ENCODE measurements at regions not wholly inside any gene's neighbourhood (a gene's known extent, or its start where the extent isn't known, plus 50 kb on each side); places are given as distances from the start of the nearest gene placed in this dataset.
A peak's percentile ranks its signal among the peaks of the same experiment; 100 is the strongest.

DNA sequence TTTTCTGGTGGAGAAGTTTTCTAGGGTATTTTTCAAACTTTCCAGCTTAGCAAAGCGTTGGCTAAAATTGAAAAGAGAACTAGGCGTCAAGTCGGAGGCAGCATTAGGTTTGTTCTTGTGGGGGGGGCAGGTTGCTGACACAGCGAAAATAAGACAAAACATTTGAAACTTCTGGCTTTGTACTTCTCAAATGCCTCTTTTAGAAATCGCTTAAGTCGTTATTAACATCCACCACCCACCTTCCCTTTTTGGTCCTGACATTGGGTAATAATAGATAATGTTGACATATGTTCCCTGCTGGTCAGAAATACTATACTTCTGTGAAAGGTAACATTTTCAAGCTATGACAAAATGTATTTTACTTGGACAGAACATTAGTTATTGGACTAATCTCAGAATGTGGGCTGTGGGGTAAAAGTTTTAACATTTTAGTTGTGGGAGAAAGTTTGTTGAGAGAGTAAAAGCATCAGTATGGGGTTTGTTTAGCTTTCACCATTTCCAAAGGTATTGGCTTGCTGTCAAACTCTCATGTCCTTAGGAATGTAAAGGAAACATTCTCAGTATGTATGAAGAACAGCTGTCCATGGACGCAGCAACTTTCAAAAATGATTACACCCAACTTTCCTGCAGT is 88.1 kb upstream of the ZEB2 start:
- no peak for DNase-seq

DNA sequence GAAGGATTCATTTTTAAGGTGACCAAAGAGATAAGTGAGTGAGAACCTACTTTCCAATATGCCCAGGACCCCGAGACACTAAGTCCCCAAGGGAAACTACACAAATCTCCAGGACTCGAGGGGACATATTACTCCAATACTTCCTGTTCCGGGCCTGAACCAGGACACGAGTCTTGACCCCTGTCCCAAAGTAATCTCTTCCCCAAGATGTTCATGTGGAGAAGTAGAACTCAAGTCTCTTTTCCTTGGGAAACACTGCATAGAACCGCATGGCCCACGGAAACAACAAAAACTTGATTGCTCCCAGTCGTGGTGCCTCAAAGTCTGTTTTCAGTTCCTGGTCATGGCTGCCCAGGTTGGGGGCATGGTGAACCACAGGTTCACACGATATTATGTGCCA is 87.2 kb upstream of the ZEB2 start:
- no peak for DNase-seq

DNA sequence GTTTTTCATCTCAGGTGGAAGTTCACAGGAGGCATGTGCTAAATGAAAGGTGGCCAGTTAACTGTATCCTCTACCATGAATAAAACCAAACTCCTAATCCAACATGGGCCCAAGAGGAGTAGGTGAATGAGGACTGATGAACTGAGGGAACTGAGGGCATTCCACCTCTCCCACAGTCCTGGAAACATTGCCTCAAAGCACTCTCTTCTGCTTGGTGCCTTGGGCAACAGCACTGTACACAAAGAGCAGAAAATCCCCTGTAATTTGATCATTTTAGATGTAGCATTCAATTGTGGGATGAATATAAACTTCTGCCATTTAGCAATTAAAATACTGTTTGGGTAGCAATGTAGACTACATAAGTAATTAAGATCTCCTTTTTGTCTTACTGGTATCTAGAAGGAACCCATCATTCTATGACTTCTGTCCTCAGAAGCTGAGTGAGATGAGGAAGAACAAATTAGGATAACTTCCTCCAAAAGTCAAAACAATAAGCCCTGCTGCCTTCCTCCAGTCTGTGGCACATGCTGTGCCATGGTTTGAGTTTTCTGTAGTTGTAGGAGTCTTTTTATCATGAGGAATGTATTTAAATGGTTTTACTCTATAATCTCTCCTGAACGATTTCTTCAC is 86.7 kb upstream of the ZEB2 start:
- DNase-seq, result no peak

DNA sequence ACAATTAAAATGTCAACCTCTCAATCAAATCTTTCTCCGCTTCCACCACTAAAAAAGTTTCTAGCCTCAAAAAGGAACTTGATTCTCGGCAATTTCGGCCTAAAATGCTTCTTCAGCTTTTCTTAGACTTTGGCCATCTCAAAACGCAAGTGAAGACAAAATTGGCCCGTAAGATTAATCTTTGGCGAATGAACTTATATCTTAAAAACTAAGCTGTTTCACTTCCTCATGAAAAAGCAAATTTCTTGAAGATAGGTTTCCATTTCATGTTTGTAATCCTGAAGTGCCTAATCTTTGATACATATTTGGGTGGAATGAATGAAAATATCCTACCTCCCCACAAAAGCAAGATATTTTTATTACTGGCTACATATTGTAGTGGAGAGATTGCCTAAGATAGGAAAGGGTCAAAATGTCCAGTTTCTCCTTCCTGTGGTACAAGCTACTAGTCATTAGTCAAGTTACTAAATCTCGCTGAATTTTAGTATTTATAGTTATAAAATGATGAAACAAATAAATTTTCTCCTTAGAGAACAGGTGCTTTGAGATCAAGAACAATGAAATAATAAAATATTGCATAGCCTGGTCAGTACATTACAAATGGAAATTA is 85.4 kb upstream of the ZEB2 start:
- DNase-seq, result no peak

DNA sequence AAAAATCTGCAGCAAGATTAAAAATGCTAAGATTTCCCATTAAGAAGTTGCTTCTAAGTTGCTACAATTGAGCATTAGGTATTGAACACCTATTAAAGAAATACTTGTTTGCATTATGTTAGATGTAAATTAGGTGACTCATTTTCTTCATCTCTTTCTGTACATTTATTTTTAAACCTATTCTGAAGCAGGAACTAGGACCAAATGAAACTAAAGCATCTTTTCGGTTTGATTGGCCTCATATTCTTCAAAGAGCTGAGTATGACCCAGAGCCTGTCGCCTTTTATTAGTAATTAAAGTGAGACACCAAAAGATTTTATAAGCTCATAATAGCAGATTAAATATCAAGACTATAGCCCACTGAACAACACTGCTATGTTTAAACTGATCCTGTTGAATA is 83.4 kb upstream of the ZEB2 start:
- no peak for DNase-seq

DNA sequence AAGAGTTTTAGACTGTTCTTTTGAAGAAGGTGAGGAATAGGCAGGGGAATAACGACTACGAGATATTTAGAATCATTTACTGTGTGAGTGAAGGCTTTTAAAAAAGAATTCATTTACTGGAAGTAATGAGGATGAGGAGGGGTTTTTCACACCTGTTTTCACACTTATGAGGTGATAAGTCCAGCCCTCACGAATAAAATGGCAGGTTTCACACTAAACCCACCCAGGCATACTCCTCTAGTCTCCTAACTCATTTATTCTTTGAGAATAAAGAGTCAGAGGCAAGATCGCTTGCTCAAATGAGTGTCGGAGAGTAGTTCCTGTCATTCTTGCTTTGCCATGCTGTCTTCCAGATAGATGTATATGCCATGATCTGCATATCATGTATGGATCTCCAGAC is 79.0 kb upstream of the ZEB2 start:
- no peak for DNase-seq

DNA sequence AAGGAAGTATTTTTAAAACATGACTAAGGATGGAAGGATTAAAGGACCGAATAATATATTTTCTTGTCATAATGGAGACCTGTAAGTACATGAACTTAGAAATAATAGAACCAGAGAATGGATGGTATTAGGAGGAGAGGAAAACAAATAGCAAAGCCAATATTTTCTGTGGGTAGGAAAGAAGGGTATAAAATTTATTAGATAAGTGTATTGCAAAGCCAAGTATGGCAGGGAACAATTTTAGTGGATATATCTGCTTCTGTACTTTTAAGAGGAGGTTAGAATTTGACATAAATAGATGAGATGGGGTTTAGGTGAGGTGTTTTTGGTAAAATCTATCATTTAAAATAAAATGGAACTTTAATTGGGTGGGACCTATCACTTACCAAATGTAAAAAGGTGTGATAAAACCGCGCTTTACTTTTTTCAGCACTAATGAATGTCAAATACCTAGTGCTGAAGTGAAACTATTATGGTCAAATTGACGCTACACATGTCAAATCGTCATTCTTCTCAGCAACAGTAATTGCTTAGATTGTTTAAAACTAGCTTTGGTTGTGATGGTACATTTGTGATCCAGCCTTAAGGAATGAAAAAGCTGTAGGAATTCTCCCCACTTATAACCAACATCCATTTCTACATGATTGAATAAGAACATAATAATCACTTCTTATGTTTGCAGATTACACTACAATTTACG is 78.1 kb upstream of the ZEB2 start:
- no peak for DNase-seq

DNA sequence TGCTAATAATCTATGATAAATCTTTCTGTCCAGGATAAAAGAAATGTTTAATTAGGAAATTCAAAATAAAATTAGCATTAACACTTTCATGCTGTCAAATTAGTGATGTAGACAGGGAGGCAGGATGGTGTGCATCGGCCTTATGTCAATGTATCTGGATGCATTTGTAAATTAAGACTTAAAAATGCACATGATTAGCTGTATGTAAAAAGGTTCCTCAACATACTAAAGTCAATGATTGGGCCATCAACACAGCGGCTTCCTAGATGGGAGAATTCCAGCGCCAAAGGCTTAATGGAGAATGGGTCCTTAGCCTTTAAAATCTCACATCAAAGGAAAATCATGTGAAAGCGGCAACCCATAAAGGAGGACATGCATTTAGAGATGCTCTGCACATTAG is 77.5 kb upstream of the ZEB2 start:
- DNase-seq, result no peak

DNA sequence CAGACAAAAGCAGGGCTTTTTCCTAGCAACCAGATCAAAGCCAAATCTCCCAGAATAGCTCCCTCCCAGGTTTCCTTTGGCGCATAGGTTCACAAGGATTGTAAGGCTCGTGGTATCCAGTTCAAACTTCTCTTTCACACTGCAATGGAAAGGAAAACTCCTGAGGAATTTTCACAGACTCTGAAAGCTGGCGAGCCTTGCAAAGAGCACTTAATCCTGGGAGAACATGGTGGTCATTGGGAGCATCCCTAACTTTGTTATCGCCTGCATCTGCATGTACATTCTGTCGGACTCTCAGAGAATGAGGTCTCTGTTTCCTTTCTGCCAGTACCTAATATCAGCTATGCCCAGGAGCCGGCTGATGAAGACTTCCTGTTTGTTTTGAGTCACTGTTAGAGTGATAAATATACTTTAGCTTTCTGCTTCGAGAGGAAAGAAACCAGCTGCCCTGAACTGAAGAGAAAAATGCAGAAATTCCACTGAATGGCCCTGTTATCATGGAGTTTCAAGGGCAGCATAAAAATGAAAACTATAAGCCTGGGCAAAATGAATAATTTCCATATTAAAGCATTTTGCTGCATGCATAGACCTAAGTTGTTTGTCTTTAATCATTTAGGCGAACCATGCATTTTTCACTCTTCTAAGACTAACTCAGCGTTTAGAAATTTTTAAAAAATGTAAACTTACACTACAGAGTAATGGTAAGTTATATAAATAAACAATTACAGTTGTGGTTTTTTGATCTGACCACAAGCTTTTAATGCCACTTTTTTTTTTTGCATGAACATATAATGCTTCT is 76.4 kb upstream of the ZEB2 start:
- peak in 1 of 3 experiments; percentile 23 for DNase-seq

DNA sequence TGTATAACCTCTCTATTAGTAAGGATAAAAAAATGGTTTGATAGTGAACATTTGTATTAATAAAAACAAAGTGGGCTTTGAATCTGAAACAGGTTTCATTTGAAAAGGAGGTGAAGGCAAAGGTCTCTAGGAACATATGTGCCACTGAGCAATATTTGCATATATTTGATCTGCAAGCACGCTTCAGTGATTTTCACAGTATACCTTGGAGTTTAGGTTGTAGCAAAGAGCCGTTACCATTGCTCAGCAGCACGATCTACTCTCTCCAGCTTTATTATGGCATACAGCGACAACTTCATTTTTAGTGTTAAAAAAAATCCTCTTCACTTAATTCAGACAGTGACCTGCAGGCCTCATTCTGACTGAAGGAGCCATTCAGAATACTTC is 75.8 kb upstream of the ZEB2 start:
- no peak for DNase-seq

DNA sequence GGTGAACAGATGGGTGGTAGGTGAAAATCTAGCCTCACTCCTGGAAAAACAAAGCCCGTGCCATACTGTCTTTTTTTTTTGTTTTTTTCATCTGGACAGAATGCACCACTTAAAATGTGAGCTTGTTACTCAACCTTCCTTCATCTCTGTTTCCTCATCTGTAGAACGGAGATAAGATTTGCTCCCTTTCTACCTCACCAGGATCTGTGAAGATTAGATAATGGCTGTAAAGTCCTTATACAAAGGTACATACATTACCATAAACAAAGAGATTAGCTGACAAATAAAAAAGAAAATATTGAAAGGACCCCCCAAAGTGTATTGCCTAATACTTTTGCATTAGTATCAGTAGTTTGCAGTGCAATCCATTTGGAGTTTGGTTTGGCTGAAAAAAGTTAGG is 75.4 kb upstream of the ZEB2 start:
- no peak for DNase-seq

DNA sequence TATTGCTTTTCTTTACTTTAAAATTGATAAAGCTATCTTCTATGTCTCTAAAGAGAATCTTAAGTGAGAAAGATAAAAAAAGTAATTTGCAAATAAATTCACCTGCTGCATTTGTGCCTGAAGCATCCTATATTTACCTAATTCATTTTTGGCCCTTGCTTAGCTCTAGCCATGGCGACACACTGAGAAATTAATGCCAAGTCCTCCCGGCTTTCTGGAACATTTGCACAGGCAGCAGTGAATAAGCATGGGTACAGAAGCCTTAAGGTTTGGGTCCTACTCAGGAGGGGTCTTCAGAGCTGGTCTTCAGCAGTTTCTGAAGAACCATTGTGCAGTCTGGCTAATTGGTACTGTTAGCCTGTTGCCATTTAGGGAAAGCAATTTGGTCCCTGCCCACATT is 73.9 kb upstream of the ZEB2 start:
- DNase-seq, result peak in 1 of 3 experiments; percentile 6

DNA sequence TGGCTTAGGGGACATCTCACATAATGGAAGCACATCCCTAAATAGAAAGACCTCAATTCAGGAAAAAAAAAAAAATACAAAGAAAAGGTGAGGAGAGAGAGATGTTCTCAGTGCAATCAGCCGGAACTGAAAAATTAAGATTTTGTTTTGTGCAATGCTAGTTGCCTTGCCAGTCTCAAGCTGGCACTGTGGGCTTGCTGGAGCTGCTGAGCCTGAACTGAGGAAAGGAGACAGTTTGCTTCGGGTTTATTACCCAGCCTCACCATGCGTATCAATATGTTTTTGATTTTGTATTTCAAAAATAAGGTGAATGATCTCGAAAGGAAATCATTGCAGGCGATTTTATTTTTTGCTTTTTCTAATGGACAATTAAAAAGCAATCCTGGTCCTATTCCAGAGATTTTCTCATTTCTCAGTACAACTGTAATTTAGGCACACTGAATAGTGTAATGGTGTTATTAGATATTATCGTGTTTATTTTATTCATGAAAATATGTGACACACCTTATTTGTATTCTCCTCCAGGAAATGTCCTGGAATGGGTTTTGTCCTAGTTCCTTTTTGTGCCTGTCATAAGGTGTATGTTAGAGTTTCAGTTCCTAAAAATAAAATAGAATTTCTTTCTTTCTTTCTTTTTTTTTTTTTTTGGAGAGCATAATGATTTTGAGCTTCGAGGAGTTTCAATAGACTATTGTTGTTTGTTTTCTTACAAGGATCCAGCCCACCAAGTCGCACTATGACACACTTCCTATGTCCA is 72.8 kb upstream of the ZEB2 start:
- no peak for DNase-seq

DNA sequence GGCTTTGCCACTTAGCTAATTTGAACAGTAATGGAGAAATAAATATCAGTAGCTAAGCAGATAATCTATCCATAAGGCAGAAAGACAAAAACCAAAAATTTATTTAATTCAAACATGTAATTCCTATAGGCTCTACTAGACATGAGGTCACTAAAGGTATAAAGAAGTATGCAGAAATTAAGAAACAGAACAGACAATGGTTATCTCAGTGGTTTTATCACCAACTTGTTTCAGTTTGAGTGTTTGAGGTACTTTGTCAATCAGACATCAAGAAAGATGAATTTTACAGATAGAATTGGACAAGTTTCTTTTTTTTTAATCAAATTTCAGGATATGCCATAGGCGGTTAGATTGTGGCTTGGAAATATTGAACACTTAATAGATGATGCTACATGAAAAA is 67.4 kb upstream of the ZEB2 start:
- DNase-seq, result no peak

DNA sequence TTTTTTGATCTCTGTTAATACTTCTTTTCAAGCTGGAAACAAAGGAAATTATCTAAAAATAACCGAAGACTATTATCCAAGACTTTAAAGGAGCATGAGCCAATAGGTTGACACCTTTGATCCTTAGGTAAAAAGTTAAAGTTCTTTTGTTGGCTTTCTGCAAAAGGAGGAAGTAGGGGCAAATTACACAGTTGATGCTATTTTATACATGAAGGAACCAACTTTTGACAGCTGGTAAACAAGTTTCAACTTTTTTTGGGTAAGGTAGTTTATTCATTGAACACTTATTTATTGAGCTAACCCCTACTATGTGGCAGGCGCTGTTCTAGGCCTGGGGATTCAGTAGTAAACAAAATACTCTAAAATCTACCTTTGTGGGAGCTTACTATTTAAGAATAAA is 66.6 kb upstream of the ZEB2 start:
- DNase-seq, result no peak

DNA sequence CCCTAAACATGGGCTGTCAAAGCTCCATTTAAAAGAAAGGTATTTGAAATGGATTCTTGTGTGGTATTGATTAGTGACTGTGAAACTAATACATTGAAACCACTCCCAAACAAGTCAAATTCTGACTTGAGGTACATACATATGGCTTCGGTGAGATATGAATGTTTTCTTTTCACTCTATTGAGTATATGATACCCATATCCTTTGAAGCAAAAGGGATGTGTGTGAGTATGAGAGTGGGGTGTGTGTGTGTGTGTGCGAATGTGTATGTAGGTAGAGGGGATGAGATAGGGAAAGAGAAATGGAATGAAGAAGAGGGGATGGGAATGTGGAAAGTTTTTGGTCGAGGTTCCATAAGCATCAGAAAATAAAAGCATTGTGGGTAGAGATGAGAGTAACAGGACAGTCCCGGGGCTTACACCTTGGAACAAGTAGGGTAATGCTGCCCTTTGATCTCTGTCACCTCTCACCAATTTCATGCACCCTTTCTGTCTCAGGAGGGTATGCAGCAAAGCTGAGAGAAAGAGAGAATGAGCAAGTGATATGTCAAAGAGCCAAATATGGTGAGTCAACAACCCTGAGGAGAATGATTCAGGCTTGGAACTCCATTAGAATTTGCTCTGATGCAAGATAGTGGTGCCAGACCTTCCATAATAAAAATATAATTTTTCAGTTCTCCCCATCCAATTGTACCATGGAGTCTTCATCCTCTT is 64.0 kb upstream of the ZEB2 start:
- no peak for DNase-seq

DNA sequence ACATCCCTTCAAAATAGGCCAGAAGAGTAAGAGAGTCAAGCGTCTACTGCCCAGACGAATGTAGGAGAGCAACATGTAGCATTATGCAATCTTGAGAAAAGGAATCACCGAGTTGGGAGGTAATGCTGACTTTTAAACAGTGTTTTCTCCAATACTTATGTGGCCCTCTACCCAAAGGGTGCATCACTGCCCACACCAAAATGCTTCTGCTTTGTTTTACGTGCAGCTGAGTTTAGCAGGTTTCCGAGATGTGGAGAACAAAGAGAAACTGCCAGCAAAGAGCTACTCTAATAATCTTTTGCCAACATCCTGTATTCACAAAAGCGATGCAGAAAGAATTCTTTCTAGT is 63.4 kb upstream of the ZEB2 start:
- no peak for DNase-seq

DNA sequence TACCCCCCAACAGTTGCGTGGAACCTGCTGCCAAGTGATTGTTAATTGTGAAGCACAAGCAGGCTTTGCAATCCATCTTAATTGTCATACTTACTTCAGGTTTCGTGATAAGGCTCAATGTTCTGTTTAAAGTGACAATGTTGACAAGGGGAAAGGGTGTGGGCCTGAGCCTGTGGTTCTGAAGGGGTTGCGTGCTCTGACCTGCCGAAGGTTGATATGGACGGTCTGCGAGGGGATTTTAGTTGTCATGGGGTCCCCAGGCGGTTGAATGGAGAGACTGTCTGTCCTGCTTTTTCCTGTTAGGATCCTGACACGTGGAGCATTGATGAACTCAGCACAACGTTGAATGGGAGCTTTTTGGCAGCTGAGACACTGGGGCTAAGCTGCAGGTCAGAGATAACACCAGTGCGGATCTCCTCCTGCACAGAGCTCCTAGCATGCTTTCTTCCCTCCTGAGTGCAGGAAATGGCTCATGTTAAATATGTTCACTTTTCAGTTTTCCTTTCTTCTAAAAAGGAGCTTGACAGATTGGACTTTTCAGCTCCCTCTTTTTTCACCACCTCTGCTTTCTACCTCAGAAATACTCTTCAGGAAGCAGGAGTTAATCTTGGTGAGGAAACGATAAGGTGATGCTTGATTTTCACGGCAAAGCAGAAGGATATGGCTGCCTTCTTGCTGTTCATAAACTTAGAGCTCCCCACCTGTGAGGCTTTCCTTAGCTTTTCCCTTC is 62.9 kb upstream of the ZEB2 start:
- DNase-seq, result no peak

DNA sequence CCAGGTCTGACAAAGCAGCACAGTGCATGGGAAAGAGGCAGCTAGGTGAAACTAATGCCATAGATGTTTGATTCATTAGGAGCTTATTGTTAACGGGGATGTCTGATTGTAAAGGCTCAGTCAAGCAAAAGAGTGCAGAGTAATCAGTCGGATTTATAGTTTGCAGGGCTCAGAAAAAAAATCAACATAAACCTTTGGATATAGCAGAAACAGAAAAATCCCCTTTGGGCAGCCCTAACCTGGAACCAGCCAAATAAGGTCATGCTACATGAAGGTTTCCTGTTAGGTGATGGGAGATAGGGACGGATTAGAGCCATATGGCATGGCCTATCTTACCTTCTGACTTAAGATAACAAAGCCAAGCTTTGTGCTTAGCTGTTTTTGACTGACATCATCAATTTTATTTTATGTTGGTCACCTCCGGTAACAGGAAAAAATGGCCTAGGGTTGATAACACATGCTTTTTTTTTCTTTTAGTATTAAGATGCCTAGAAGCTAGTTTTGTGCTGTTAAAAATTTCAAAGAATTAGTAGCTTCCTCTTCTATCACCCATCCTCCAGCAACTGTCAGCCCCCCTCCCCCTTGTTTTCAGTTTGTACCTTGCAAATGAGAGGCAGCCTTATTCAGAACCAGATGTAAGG is 60.7 kb upstream of the ZEB2 start:
- DNase-seq, result peak in 2 of 3 experiments; percentile 31 to 61

DNA sequence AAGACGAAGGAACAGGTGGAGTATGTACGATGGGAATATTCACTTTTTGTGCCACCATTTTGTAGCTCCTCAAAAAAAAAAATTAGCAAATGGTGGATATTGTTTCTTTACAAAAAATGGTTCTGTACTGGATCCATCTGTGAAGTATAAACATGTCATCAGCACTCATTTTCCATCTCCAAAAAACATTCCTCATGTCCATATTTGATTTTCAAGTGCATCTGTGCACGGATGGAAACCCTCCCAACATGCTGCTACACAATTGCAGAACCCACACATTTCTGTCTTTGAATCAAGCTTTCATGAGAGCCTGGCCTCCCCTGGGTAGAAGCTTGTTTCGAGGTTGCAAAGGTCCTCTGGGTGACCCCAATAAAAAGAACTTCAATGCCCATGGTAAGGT is 59.6 kb upstream of the ZEB2 start:
- no peak for DNase-seq

DNA sequence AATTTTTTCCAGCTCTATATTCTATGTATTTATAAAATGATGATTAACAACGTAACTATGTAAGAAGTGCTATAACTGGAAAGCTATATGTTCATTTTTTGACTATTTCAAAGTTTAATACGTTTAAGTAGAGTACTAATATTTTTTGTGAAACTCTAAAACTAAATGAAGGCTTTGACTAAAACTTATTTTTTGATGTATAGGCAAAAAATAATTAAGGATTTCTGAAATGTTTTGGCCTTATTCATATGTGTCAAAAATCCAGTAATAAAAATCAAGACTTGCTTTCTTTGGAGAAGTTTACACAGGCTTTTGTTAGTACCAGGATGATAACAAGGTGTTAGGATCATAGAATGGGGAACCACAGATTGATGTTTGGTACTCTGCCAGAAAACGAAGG is 58.2 kb upstream of the ZEB2 start:
- peak in 1 of 3 experiments; percentile 3 for DNase-seq
